ENCODE measurements at regions not wholly inside any gene's neighbourhood (a gene's known extent, or its start where the extent isn't known, plus 50 kb on each side); places are given as distances from the start of the nearest gene placed in this dataset.
"Not testable (repeated sequence)": the region's sequence is repeated elsewhere in the genome, so short reads cannot be mapped to it uniquely, and the experiment has no call there.

- ChIA-PET CTCF (interaction anchor here (0.9 to 1.4 kb wide), 2 partner anchors 9 to 11 kb away, joined by 3 read pairs; no protein-coding TSS in a partner anchor), POLR2A (no interaction called here)
- DNase-seq (ENCODE audit: extremely low spot score), result no peak
- TF ChIP-seq, protein P1, sequence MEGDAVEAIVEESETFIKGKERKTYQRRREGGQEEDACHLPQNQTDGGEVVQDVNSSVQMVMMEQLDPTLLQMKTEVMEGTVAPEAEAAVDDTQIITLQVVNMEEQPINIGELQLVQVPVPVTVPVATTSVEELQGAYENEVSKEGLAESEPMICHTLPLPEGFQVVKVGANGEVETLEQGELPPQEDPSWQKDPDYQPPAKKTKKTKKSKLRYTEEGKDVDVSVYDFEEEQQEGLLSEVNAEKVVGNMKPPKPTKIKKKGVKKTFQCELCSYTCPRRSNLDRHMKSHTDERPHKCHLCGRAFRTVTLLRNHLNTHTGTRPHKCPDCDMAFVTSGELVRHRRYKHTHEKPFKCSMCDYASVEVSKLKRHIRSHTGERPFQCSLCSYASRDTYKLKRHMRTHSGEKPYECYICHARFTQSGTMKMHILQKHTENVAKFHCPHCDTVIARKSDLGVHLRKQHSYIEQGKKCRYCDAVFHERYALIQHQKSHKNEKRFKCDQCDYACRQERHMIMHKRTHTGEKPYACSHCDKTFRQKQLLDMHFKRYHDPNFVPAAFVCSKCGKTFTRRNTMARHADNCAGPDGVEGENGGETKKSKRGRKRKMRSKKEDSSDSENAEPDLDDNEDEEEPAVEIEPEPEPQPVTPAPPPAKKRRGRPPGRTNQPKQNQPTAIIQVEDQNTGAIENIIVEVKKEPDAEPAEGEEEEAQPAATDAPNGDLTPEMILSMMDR (IDR thresholded peaks at IDR 0.05; ENCODE audit: control extremely low read depth, extremely low read depth, low read depth, missing control alignments), result no peak
Measured at GRCh38 chr6:18654821-18655220, 267.7 kb downstream of the RNF144B start.

- ChIA-PET POLR2A (no interaction called here), CTCF (interaction anchor here (1.1 kb wide), 1 partner anchor 11 kb away, joined by 3 read pairs; no protein-coding TSS in a partner anchor)
- TF ChIP-seq, protein P1 (IDR thresholded peaks at IDR 0.05; ENCODE audit: control extremely low read depth, extremely low read depth, low read depth, missing control alignments), result no peak
- DNase-seq (ENCODE audit: extremely low spot score), result no peak
Measured at GRCh38 chr6:18656506-18656905, 269.4 kb downstream of the RNF144B start.

GRCh38 chr6:18659994-18660393, 272.8 kb downstream of the RNF144B start:
- DNase-seq (ENCODE audit: extremely low spot score); CTCF ChIA-PET; POLR2A ChIA-PET: not testable (repeated sequence)

- CTCF ChIA-PET, result interaction anchor here (2.7 kb wide), 1 partner anchor 12 kb away, joined by 10 read pairs; no protein-coding TSS in a partner anchor
- POLR2A ChIA-PET, result no interaction called here
- DNase-seq (ENCODE audit: extremely low spot score), result no peak
- TF ChIP-seq, protein P1 (IDR thresholded peaks at IDR 0.05; ENCODE audit: control extremely low read depth, extremely low read depth, low read depth, missing control alignments), result no peak
Measured at GRCh38 chr6:18663011-18663410, 275.9 kb downstream of the RNF144B start.

DNA sequence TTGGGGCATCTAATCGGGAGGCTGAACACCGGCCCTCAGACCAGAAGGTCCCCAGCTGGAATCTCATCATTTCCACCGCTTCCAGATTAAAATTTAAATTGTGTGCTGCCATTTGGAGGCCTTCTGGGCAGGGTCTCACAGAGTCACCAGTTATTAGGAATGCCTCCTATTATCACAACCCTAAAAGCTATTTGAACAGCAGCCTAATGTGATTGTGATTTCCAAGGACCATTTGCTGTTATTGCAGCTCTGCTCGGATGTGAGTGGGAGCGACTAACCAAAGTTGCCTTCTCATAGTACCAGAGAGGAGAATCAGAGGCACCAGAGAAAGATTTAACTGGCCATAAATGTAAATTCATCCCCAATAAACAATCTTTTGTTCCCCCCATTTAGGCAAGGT, 277.3 kb downstream of the RNF144B start:
- ChIA-PET CTCF (interaction anchor here (2.7 kb wide), 1 partner anchor 10 kb away, joined by 10 read pairs; no protein-coding TSS in a partner anchor), POLR2A (no interaction called here)
- TF ChIP-seq, protein P1 (IDR thresholded peaks at IDR 0.05; ENCODE audit: control extremely low read depth, extremely low read depth, low read depth, missing control alignments), result no peak
- no peak for DNase-seq (ENCODE audit: extremely low spot score)

- ChIA-PET POLR2A (no interaction called here), CTCF (interaction anchor here (0.9 to 1.3 kb wide), 2 partner anchors 10 kb away, joined by 3 read pairs; no protein-coding TSS in a partner anchor)
- TF ChIP-seq, protein P1 (IDR thresholded peaks at IDR 0.05; ENCODE audit: control extremely low read depth, extremely low read depth, low read depth, missing control alignments), result no peak
- no peak for DNase-seq (ENCODE audit: extremely low spot score)
Measured at GRCh38 chr6:18667612-18668011, 280.5 kb downstream of the RNF144B start.

GRCh38 chr6:18668994-18669393, 281.8 kb downstream of the RNF144B start:
- ChIA-PET CTCF (interaction anchor here (1.5 kb wide), 1 partner anchor 30 kb away, joined by 4 read pairs; no protein-coding TSS in a partner anchor), POLR2A (no interaction called here)
- TF ChIP-seq, protein P1 (IDR thresholded peaks at IDR 0.05; ENCODE audit: control extremely low read depth, extremely low read depth, low read depth, missing control alignments), result no peak
- DNase-seq (ENCODE audit: extremely low spot score), result no peak
